ENCODE measurements at regions not wholly inside any gene's neighbourhood (a gene's known extent, or its start where the extent isn't known, plus 50 kb on each side); places are given as distances from the start of the nearest gene placed in this dataset.

- no peak for FAIRE-seq
- DNase-seq (ENCODE audit: low spot score) = no peak
Observed at GRCh38 chr4:28360681-28361080, 1500.0 kb downstream of the STIM2 start.

DNA sequence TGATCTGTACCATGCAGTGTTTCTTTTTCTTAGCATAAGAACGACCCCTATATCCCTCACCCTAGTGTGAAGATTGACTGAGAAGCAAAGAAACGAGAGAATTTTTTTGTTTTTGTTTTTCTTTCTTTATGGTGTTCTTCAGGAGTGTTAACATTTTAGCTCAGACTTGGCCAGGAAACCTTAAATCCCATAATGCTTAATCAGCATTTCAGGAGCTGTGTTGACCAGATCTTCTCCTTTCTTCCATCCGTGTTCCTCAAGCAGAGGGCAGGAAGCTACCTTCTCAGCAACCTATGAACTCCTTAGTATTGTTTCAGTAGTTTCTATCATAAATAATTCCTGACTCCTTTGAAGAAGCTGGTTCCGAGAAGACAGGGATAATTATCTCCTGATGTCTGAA lies 1501.5 kb downstream of the STIM2 start:
- no peak for DNase-seq (ENCODE audit: low spot score)
- no peak for FAIRE-seq

DNA sequence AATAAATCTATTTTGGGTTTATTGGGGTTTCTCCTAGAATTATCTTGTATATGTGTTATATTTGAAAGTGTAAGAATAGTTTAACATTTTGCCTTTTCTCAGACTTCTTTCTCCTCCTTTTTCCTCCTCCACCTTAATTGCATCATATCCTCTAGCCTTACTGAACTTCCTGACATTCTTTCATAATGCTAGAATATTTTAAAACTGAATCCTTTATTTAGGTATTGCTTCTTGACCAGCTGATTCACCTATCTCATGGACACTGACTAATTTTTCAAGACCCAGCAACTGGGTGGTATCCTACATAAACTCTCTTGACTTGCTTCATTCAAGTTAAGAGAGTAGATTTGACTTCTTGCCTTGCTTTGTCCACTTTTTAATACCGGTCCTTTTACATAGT lies 1508.9 kb downstream of the STIM2 start:
- peak; percentile 8 for DNase-seq (ENCODE audit: low spot score)
- no peak for FAIRE-seq

DNA sequence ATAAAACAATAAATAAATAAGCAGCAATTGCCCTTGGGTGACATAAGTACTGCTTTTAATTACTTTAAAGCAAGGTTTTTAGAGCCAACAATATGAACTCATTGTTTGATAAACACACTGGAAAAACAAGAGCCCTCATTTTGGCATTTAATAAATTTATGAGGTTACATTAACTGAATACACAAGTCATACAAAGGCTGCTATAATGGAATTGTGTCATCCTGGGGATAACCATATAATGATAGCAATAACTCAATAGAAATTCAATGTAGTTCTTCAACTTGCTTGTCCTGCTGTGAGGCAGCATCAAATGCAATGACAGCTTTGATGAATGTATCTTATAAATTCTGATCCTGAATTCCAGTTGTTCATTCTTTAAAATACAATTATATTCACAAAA lies 1512.5 kb downstream of the STIM2 start:
- DNase-seq (ENCODE audit: low spot score) (no peak), FAIRE-seq (no peak)

DNA sequence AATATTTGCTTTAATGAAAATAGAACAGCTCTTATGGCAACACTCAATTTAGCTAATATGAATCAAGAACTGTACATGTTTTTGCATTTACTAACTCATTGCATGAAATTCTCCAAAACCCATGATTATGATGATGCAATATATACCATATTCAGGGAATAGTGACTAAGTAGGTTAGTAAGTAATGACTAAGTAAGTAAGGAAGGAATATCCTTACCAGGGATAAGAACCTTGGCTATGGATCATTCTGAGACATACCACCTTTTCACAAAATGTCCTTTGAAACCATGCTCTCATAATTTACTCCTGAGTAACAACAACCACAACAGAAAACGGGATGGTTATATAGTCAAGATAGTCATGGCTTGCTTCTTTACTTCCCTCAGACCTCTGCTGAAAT lies 1513.0 kb downstream of the STIM2 start:
- no peak for FAIRE-seq
- peak; percentile 39 for DNase-seq (ENCODE audit: low spot score)

DNA sequence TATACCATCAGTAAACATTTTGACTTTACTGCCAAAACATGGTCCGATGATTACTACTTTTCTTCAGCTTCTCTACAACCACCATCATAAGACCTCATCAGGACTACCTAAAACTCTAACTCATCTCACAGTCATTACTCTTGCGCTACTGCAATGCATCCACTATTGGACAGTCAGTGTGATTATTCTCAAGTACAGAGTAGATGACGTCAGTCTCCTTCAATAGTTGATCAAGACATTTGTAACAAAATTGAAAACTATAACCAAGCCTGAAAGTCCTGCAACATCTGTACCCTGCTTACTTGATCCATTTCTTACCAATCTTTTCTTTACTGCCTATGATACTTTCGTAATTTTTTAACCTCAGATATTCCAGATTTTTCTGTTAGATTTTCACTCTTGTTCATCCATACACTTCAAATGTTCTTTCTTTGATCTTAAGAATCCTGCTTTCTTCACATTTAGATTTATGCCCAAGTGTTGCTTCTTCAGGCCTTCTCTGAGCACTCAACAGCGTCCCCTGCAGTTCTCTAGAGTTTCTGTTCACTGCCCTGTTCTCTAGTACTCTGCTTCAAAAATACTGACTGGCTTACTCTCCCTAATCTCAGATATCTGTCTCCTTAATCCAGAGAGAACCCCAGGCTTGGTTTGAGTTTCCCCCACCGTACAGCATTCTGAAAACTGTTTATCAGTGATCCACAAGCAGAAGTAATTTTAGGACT lies 1517.6 kb downstream of the STIM2 start:
- FAIRE-seq (no peak), DNase-seq (ENCODE audit: low spot score) (no peak)

DNA sequence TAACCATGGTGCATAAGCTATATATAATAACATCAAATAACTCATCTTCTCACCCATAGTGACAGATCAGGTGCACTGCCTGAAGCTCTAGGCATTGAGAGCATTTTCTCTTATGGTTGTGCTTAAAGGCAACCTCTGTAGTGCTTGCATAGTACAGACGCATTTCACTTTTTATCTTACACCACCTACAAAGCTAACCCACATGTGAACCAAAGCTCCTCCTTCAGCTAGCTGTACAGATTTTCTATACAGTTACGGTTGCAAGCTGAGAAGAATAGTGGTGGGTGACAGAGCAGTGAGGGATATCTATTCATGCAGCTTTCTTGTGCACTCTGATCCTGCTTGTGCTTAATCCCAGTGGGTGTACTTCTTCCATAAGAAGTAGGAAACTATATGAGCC lies 1525.2 kb downstream of the STIM2 start:
- FAIRE-seq = no peak
- DNase-seq (ENCODE audit: low spot score) = no peak

DNA sequence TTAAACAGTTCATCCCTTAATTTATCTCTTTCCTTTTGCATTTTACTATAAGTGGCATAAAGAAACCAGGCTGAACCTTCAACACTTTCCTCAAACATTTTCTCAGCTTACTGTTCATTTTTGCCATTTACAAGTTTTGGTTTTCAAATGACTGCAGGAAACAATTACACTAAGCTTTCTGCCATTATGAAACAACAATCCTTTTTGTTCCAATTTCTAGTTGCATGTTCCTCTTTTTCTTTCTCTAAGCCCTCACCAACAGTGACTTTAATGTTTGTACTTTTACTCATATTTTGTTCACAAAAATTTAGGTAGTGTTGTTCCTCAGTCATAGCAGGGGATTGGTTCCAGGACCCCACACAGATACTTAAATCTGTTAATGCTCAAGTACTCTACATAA lies 1526.1 kb downstream of the STIM2 start:
- no peak for FAIRE-seq

GRCh38 chr4:28388471-28388870 lies 1527.8 kb downstream of the STIM2 start:
- no peak for FAIRE-seq
- DNase-seq (ENCODE audit: low spot score) = no peak

More for the DNA sequence above, 1526.1 kb downstream of the STIM2 start:
- DNase-seq (ENCODE audit: low spot score) = no peak

DNA sequence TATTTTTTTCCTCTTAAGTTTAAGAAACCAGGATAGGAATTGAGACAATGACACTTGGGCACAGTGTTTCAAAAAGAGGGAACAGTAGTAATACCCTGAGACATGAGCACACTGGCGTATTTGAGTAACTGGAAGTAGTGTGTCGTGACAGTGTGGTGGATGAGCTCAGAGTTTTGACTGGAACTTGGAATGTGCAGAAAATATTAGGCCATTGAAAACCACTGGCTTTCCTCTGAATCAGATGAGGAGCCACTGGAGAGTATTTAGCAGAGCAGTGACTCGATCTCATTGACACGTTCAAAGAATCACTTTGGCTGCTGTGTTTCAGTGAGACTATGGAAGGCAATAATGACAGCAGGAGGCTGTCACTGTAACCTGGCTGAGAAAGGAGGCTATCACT lies 1531.2 kb downstream of the STIM2 start:
- DNase-seq (ENCODE audit: low spot score) = no peak
- FAIRE-seq = no peak

DNA sequence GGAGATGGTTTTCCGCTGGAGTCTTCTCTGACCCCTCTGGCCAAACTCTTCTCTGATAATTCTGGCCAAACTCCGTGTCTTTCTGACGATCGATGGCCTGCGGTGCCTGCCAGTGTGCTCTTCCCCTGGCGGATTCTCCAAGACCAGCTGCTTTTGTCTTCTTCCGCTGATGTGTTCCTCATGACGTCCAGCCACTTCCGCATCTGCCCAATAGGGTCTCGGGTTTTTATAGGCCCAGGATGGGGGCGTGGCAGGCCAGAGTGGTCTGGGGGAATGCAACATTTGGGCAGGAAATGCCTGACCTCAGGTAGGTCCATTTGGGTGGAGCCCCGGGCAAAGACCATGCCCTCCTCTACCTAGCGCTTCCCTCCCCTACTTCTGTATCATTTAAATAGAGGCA lies 1542.1 kb downstream of the STIM2 start:
- DNase-seq (ENCODE audit: low spot score) (no peak), FAIRE-seq (no peak)

- DNase-seq (ENCODE audit: low spot score) = no peak
- FAIRE-seq = no peak
Observed at GRCh38 chr4:28421221-28421620, 1560.6 kb downstream of the STIM2 start.

DNA sequence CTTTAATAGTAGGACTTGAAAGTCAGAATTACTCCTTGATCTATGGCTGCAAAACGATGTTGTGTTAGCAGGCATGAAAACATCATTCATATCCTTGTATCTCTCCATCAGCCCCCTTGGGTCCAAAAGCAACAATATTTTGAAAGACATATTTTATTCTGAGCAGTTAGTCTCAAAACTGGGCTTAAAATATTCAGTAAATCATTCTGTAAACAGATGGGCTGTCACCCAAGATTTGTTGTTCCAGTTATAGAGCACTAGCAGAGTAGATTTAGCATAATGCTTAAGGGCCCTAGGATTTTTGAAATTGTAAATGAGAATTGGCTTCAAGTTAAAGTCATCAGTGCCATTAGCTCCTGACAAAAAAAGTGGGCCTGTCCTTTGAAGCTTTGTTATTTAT lies 1565.6 kb downstream of the STIM2 start:
- FAIRE-seq = no peak
- DNase-seq (ENCODE audit: low spot score) = no peak

DNA sequence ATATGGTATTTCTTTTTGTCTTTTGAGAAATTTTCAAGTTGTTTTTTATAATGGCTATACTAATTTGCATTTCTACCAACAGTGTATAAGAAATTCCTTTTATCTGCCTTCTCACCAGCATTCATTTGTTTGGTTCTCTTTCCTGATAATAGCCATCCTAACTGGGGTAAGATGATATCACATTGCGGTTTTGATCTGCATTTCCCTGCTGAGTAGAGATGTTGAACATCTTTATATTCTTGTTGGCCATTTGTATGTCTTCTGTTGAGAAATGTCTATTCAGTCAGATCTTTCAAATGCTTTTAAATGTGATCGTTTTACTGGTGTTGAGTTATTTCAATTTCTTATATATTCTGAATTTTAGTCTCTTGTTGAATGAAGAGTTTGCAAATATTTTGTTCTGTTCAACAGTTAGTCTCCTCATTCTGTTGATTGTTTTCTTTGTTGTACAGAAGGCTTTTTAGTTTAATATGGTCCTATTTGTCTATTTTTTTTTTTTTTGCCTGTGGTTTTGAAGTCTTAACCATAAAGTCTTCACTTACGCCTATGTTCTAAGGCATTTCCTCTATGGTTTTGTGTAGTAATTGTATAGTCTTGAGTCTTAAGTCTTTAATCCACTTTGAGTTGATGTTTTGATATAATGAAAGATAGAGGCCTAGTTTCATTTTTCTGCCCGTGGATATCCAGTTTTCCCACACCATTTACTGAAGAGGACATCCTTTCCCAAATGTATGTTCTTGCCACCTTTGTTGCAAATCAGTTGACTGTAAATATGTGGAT lies 1566.9 kb downstream of the STIM2 start:
- FAIRE-seq = no peak
- DNase-seq (ENCODE audit: low spot score) = no peak

DNA sequence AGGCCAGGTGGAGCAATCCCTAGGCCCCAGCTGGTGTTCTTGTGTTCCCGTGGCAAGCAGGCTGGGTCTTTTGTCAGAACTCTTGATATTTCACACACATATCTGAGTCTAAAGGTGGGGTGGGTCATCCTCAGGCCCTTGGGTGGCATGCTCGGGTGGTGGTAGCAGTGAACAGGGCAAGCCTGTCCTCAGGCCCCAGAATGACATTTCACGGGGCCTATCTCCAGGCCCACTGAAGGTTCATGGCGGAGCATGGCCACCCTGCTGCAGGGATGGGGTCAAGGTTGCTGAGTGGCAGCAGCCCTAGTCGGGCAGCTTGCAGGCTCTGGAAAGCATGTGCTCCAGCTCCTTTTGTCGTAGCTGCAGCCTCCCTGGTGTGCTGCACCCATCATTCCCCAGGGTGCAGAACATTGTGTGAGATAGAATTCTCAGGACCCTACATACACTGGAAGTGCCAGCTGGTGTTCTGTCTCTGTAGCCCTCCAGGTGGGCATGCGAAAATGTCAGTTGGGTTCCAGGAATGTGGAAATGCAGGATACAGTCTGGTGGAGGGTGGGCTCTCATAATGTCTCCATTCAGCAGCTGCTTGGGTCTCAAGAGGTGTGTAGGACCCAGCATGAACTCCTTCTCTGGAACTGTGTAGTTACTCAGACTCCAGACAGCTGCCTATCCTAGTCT lies 1571.8 kb downstream of the STIM2 start:
- FAIRE-seq (no peak), DNase-seq (ENCODE audit: low spot score) (no peak)

- DNase-seq (ENCODE audit: low spot score) (no peak), FAIRE-seq (no peak)
Observed at GRCh38 chr4:28435314-28435713, 1574.7 kb downstream of the STIM2 start.

- DNase-seq (ENCODE audit: low spot score) (no peak), FAIRE-seq (no peak)
Observed at GRCh38 chr4:28436191-28437080, 1575.8 kb downstream of the STIM2 start.

DNA sequence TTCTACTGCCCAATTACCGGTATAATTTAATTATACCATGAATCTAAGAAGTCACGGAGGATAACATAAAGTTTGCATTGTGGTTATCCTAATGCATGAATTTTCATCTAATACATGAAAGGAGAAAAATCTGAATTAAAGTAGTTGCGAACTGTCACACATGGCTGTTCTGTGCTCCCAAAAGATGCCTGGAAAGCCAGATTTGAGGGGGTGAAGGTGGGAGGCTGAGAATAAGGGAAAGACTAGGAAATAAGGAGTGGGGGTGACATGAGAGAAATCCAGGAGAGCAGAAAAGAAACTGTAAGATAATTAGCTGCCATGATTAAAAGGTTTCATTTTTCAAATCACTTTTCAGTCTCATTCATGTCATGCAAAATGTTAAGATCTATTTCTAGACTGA lies 1582.7 kb downstream of the STIM2 start:
- no peak for FAIRE-seq
- DNase-seq (ENCODE audit: low spot score) = no peak

DNA sequence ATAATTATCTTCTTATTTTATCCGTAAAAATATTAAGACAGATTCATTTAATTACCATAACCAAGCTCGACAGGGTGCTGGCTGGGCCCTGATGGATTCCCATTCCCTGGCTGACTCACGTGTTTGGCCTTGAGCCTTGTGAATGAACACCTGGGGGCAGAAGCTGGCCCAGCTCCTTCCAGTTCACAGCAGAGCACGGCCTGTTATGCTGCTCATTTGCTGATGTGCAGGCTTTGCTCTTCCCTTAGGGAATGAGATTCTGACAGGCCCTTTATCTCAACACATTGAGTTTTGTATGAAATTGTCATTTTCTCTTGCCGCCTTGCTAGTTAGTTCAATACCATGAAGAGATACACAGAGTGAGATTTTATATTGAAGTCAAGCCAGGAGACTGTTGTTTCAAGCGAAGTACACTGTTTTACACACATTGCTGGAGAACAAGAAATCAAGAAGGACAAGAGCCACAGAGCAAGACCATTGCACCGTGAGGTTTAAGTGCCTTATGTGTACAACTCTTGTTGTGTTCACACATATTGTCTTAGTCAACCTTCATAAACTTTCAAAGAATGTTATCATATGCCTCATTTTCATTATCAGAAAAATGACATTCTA lies 1583.3 kb downstream of the STIM2 start:
- DNase-seq (ENCODE audit: low spot score) = no peak
- no peak for FAIRE-seq

- DNase-seq (ENCODE audit: low spot score) = no peak
- FAIRE-seq = no peak
Observed at GRCh38 chr4:28444886-28445496, 1584.3 kb downstream of the STIM2 start.

DNA sequence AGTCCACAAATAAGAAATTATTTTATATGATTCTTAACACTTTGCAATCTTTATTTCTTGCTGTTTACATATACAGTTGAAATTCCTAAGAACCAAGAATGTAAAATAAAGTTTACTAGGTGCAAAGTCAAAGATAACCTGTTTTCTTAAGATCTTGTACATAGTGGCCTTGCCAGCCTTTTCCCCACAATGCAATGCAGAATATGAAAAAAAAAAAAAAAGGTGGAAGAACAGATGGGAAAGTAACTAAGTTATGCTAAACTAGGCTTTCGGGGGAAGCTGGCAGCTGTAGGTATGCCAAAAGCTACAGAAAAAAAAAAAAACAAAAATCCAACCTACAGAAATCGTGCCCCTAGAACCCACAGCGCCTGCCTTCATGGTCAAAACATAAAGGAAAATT lies 1588.4 kb downstream of the STIM2 start:
- FAIRE-seq (no peak), DNase-seq (ENCODE audit: low spot score) (no peak)

Measured in RCC 7860 (cell line).